ENCODE measurements at regions not wholly inside any gene's neighbourhood (a gene's known extent, or its start where the extent isn't known, plus 50 kb on each side); places are given as distances from the start of the nearest gene placed in this dataset.

- peaks cover 18% of the 10 kb centered on the region for H3K27me3 ChIP-seq (ENCODE audit: control insufficient read depth, insufficient read depth, low read length)
- H3K27ac ChIP-seq (ENCODE audit: low read depth, low read length), result no peak overlapping the region
- ChIA-PET POLR2A (no interaction called here), CTCF (interaction anchor here (0.7 to 5.7 kb wide), 13 partner anchors 8 to 282 kb away, joined by 3 to 36 read pairs (median 4); partner anchors contain the start of gene MTF2)
- H3K9me3 ChIP-seq (ENCODE audit: control insufficient read depth, insufficient read depth, low read length), result no peaks in the 10 kb centered on the region
- H3K4me3 ChIP-seq (ENCODE audit: low read depth, low read length), result no peak overlapping the region
- peak; percentile 82 for TF ChIP-seq CTCF (IDR thresholded peaks at IDR 0.05; ENCODE audit: low read depth, low read length)
- no peak for DNase-seq (ENCODE audit: low read depth, low spot score)
Observed at GRCh38 chr1:93021539-93022134, 57.4 kb upstream of the MTF2 start.

GRCh38 chr1:93022580-93022979 lies 56.5 kb upstream of the MTF2 start:
- no peak for TF ChIP-seq CTCF (IDR thresholded peaks at IDR 0.05; ENCODE audit: low read depth, low read length)
- H3K4me3 ChIP-seq (ENCODE audit: low read depth, low read length), result no peak overlapping the region
- ChIA-PET POLR2A (no interaction called here), CTCF (interaction anchor here (0.5 to 5.7 kb wide), 4 partner anchors 9 to 159 kb away, joined by 3 to 36 read pairs (median 8); no protein-coding TSS in a partner anchor)
- no peaks in the 10 kb centered on the region for H3K9me3 ChIP-seq (ENCODE audit: control insufficient read depth, insufficient read depth, low read length)
- H3K27ac ChIP-seq (ENCODE audit: low read depth, low read length), result no peak overlapping the region
- peaks cover 26% of the 10 kb centered on the region for H3K27me3 ChIP-seq (ENCODE audit: control insufficient read depth, insufficient read depth, low read length)
- DNase-seq (ENCODE audit: low read depth, low spot score), result no peak

GRCh38 chr1:93023281-93023680 lies 55.8 kb upstream of the MTF2 start:
- DNase-seq (ENCODE audit: low read depth, low spot score), result no peak

GRCh38 chr1:93025572-93025971 lies 53.5 kb upstream of the MTF2 start:
- ChIA-PET CTCF (interaction anchor here (5.7 kb wide), 1 partner anchor 37 kb away, joined by 36 read pairs; no protein-coding TSS in a partner anchor), POLR2A (no interaction called here)
- Histone ChIP-seq H3K27ac (ENCODE audit: low read depth, low read length) (no peak overlapping the region), H3K4me3 (ENCODE audit: low read depth, low read length) (no peak overlapping the region), H3K9me3 (ENCODE audit: control insufficient read depth, insufficient read depth, low read length) (no peaks in the 10 kb centered on the region), H3K27me3 (ENCODE audit: control insufficient read depth, insufficient read depth, low read length) (peaks cover 20% of the 10 kb centered on the region)
- TF ChIP-seq CTCF (IDR thresholded peaks at IDR 0.05; ENCODE audit: low read depth, low read length), result no peak
- no peak for DNase-seq (ENCODE audit: low read depth, low spot score)

More at GRCh38 chr1:93023281-93023680, 55.8 kb upstream of the MTF2 start:
- ChIA-PET POLR2A (interaction anchor here (0.5 to 0.7 kb wide), 2 partner anchors 8 to 13 kb away, joined by 3 to 6 read pairs; no protein-coding TSS in a partner anchor), CTCF (interaction anchor here (0.6 to 5.7 kb wide), 6 partner anchors 10 to 281 kb away, joined by 3 to 36 read pairs (median 4); no protein-coding TSS in a partner anchor)
- Histone ChIP-seq H3K27me3 (ENCODE audit: control insufficient read depth, insufficient read depth, low read length) (peaks cover 27% of the 10 kb centered on the region), H3K27ac (ENCODE audit: low read depth, low read length) (no peak overlapping the region), H3K4me3 (ENCODE audit: low read depth, low read length) (no peak overlapping the region), H3K9me3 (ENCODE audit: control insufficient read depth, insufficient read depth, low read length) (no peaks in the 10 kb centered on the region)
- TF ChIP-seq CTCF (IDR thresholded peaks at IDR 0.05; ENCODE audit: low read depth, low read length), result no peak

GRCh38 chr1:93028542-93028941 lies 50.5 kb upstream of the MTF2 start:
- no peak for DNase-seq (ENCODE audit: low read depth, low spot score)
- POLR2A ChIA-PET, result no interaction called here
- CTCF ChIA-PET, result no interaction called here
- Histone ChIP-seq H3K9me3 (ENCODE audit: control insufficient read depth, insufficient read depth, low read length) (no peaks in the 10 kb centered on the region), H3K27ac (ENCODE audit: low read depth, low read length) (no peak overlapping the region), H3K27me3 (ENCODE audit: control insufficient read depth, insufficient read depth, low read length) (peaks cover 16% of the 10 kb centered on the region), H3K4me3 (ENCODE audit: low read depth, low read length) (no peak overlapping the region)
- TF ChIP-seq CTCF (IDR thresholded peaks at IDR 0.05; ENCODE audit: low read depth, low read length), result no peak
